Mucosa of descending colon (tissue), 3 donors: ENCODE measurements at regions not wholly inside any gene's neighbourhood (a gene's known extent, or its start where the extent isn't known, plus 50 kb on each side); places are given as distances from the start of the nearest gene placed in this dataset.

Source experiments
- ATAC-seq: fragments of 200-7000 bp; cut with Tn5 transposase; one replicate; pipeline ENCODE4 v1.9.1; 2020; ENCODE audit warnings: mild to moderate bottlenecking, moderate library complexity
- DNase-seq, 3 donors: peaks; one replicate each; pipeline ENCODE4 v3.0.0-alpha.2; 2020
- H3K36me3 ChIP-seq: fragments of 200-600 bp; one replicate; pipeline ENCODE4 v1.8.0; 2021; ENCODE audit warnings: low read depth, mild to moderate bottlenecking
- H3K4me1 ChIP-seq: fragments of 200-600 bp; one replicate; pipeline ENCODE4 v1.8.0; 2021; ENCODE audit warnings: low read depth, mild to moderate bottlenecking
- H3K4me3 ChIP-seq: fragments of 200-600 bp; one replicate; pipeline ENCODE4 v1.8.0; 2021; ENCODE audit warnings: mild to moderate bottlenecking
- H3K9me3 ChIP-seq: fragments of 200-600 bp; one replicate; pipeline ENCODE4 v1.8.0; 2021; ENCODE audit warnings: mild to moderate bottlenecking
- CTCF ChIP-seq: fragments of 200-600 bp; IDR thresholded peaks from one replicate; pipeline ENCODE4 v1.8.0; 2022; ENCODE audit warnings: antibody characterized with exemption, mild to moderate bottlenecking
- intact Hi-C, 2 donors: fragments of 100-400 bp; cut with DNase I in 1 of 2; cut with micrococcal nuclease in 1 of 2; formaldehyde crosslinking; loops; one replicate each; pipeline versions ENCODE4 v1.11.0 to v1.11.1; 2022; cut with DNase I, micrococcal nuclease
- donor health status: DM: no; HTN: no; CAD: no; lungs with moderate emphysema.
- donor health status: DM: no; HTN: no; CAD: no.
- donor health status: DM: no; HTN: yes; CAD: no.

GRCh38 chr5:4725594-4725993 is 414.5 kb upstream of the ADAMTS16 start:
- no peak for TF ChIP-seq CTCF
- Histone ChIP-seq H3K4me3 (no peak overlapping the region), H3K9me3 (peaks cover 21% of the 10 kb centered on the region), H3K36me3 (no peaks in the 10 kb centered on the region), H3K4me1 (no peaks in the 10 kb centered on the region)
- DNase-seq: no peak
- ATAC-seq: no peak
- intact Hi-C loops: no loop called here

DNA sequence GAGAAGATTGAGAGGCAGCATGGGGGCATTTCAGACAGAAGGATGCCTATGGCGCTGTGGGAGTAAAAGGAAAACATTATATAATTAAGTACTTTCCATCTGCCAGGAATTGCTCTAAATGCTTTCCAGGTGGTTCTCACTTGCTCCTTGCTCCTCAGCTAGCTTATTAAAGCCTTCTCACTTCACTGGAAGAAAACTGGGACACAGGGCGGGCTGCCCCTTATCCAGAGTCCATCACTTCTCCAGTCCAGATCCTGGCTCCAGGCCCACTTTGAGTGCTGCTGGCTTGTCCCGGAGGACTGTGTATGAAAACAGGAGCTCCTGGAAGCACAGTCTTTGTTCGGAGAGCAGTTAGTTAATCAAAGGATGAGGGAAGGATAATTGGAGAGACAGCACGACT is 409.9 kb upstream of the ADAMTS16 start:
- intact Hi-C loops: no loop called here
- no peak for TF ChIP-seq CTCF
- Histone ChIP-seq H3K4me3 (no peak overlapping the region), H3K9me3 (peaks cover 15% of the 10 kb centered on the region), H3K4me1 (no peaks in the 10 kb centered on the region), H3K36me3 (no peaks in the 10 kb centered on the region)
- ATAC-seq: no peak
- no peak for DNase-seq

DNA sequence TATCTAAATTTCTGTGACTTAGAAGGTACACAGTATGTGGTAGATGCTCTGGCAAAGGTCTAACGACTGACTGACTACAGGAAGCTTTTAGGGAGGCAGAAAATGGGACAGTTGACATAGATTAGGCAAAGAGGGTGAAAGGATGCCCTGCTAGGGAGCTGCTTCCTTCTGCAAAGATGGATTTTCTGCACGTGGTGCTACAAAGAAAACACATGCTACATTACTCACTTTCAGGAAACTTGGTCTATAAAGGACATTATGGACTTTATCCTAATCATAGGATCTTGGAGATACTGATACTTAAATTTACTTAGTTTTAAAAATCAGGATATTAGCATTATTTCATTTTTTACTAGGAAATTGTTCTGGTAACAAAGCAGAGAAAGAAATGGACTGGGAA is 405.8 kb upstream of the ADAMTS16 start:
- intact Hi-C loops: no loop called here
- Histone ChIP-seq H3K4me3 (no peak overlapping the region), H3K9me3 (peaks cover 30% of the 10 kb centered on the region), H3K36me3 (no peaks in the 10 kb centered on the region), H3K4me1 (no peaks in the 10 kb centered on the region)
- ATAC-seq (no peak), DNase-seq (no peak)
- TF ChIP-seq CTCF: no peak

DNA sequence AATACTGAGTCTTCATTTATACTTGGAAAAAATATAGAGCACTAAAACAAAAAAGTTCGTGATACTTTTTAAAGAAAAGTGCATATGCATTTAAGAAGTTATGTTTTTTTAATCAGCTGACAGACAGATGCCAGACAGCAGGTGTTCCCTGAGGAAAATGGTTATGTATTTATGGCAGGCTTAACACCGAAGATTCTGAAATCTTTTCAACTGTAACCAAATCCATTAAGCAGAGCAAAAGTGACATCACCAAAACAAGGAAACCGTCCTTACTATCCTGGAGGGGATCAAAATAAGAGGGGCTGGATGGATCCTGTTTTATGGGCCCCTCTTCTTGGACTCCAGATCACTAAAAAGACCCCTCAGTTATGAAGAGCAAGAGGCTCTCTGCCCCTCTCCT is 404.9 kb upstream of the ADAMTS16 start:
- no peak for ATAC-seq
- intact Hi-C loops: no loop called here
- no peaks in the 10 kb centered on the region for H3K36me3 ChIP-seq
- H3K9me3 ChIP-seq: peaks cover 38% of the 10 kb centered on the region
- TF ChIP-seq CTCF: no peak
- H3K4me3 ChIP-seq: no peak overlapping the region
- DNase-seq: no peak
- no peaks in the 10 kb centered on the region for H3K4me1 ChIP-seq

GRCh38 chr5:4737868-4738267 is 402.3 kb upstream of the ADAMTS16 start:
- Histone ChIP-seq H3K4me1 (no peaks in the 10 kb centered on the region), H3K36me3 (no peaks in the 10 kb centered on the region), H3K4me3 (no peak overlapping the region), H3K9me3 (peaks cover 40% of the 10 kb centered on the region)
- intact Hi-C loops: no loop called here
- TF ChIP-seq CTCF: no peak
- ATAC-seq: no peak
- DNase-seq: no peak

GRCh38 chr5:4738298-4738697 is 401.8 kb upstream of the ADAMTS16 start:
- ATAC-seq: no peak
- no peak for TF ChIP-seq CTCF
- Histone ChIP-seq H3K4me3 (no peak overlapping the region), H3K9me3 (peaks cover 44% of the 10 kb centered on the region), H3K36me3 (no peaks in the 10 kb centered on the region), H3K4me1 (no peaks in the 10 kb centered on the region)
- DNase-seq: no peak
- intact Hi-C loops: no loop called here
